Neural progenitor cell (in vitro differentiated cells): ENCODE measurements at regions not wholly inside any gene's neighbourhood (a gene's known extent, or its start where the extent isn't known, plus 50 kb on each side); places are given as distances from the start of the nearest gene placed in this dataset.

Source experiments
- DNase-seq: peaks from one replicate; pipeline ENCODE4 v3.0.0-alpha.2; 2016; ENCODE audit warnings: low spot score
- H2AFZ ChIP-seq: fragments of 200-600 bp; sonication (generic); replicated peaks from 2 replicates; pipeline ENCODE4 v1.6.1; 2016; ENCODE audit warnings: antibody characterized with exemption
- H3F3A ChIP-seq: fragments of 200-600 bp; sonication (generic); 2 replicates; pipeline ENCODE4 v1.6.1; 2016; ENCODE audit warnings: antibody characterized with exemption, low read depth
- H3K27ac ChIP-seq: fragments of 200-600 bp; sonication (generic); 2 replicates; pipeline ENCODE4 v1.5.1; 2016; ENCODE audit warnings: mild to moderate bottlenecking
- H3K27me3 ChIP-seq: fragments of 200-600 bp; sonication (generic); 2 replicates; pipeline ENCODE4 v1.6.1; 2016; ENCODE audit warnings: mild to moderate bottlenecking, moderate library complexity
- H3K36me3 ChIP-seq: fragments of 200-600 bp; sonication (generic); 2 replicates; pipeline ENCODE4 v1.5.1; 2016
- H3K4me1 ChIP-seq: fragments of 200-600 bp; sonication (generic); 2 replicates; pipeline ENCODE4 v1.6.1; 2016; ENCODE audit warnings: mixed run types
- H3K4me2 ChIP-seq: fragments of 200-600 bp; sonication (generic); 2 replicates; pipeline ENCODE4 v1.6.1; 2016
- H3K4me3 ChIP-seq: fragments of 200-600 bp; sonication (generic); 2 replicates; pipeline ENCODE4 v1.5.1; 2016
- H3K79me2 ChIP-seq: fragments of 200-600 bp; sonication (generic); 2 replicates; pipeline ENCODE4 v1.6.1; 2016; ENCODE audit warnings: low read depth
- H3K9ac ChIP-seq: fragments of 200-600 bp; sonication (generic); 2 replicates; pipeline ENCODE4 v1.6.1; 2016
- H3K9me3 ChIP-seq: fragments of 200-600 bp; sonication (generic); 2 replicates; pipeline ENCODE4 v1.5.1; 2016; ENCODE audit warnings: low read depth
- H4K20me1 ChIP-seq: fragments of 200-600 bp; sonication (generic); 2 replicates; pipeline ENCODE4 v1.6.1; 2016; ENCODE audit warnings: low read depth
- H3K27ac Mint-ChIP-seq: 3 replicates; pipeline ENCODE4 v1.8.0; 2021; ENCODE audit warnings: mixed read lengths
- H3K27me3 Mint-ChIP-seq: 2 replicates; pipeline ENCODE4 v1.8.0; 2022; ENCODE audit warnings: low read depth, mild to moderate bottlenecking, inconsistent platforms, moderate library complexity, mixed read lengths; ENCODE audit not compliant: insufficient read depth
- H3K36me3 Mint-ChIP-seq: 3 replicates; pipeline ENCODE4 v1.8.0; 2021; ENCODE audit warnings: mixed read lengths
- H3K4me1 Mint-ChIP-seq: 3 replicates; pipeline ENCODE4 v1.8.0; 2021; ENCODE audit warnings: mixed read lengths
- H3K4me3 Mint-ChIP-seq: 3 replicates; pipeline ENCODE4 v1.8.0; 2021; ENCODE audit warnings: mild to moderate bottlenecking, moderate library complexity, mixed read lengths
- H3K9me3 Mint-ChIP-seq: 3 replicates; pipeline ENCODE4 v1.8.0; 2020; ENCODE audit warnings: mixed read lengths
- EZH2 ChIP-seq: fragments of 200-600 bp; sonication (generic); IDR thresholded peaks from 2 replicates; pipeline ENCODE4 v1.6.1; 2017; ENCODE audit warnings: antibody characterized with exemption, mild to moderate bottlenecking, moderate library complexity
- EZH2phosphoT487 ChIP-seq: fragments of 200-600 bp; sonication (generic); IDR thresholded peaks from 2 replicates; pipeline ENCODE4 v1.6.1; 2017; ENCODE audit warnings: antibody characterized with exemption
- TF ChIP-seq, protein P1 (sequence below): fragments of 200-600 bp; sonication (generic); IDR thresholded peaks from 2 replicates; pipeline ENCODE4 v1.5.1; 2017; ENCODE audit warnings: antibody characterized with exemption, mild to moderate bottlenecking

DNA sequence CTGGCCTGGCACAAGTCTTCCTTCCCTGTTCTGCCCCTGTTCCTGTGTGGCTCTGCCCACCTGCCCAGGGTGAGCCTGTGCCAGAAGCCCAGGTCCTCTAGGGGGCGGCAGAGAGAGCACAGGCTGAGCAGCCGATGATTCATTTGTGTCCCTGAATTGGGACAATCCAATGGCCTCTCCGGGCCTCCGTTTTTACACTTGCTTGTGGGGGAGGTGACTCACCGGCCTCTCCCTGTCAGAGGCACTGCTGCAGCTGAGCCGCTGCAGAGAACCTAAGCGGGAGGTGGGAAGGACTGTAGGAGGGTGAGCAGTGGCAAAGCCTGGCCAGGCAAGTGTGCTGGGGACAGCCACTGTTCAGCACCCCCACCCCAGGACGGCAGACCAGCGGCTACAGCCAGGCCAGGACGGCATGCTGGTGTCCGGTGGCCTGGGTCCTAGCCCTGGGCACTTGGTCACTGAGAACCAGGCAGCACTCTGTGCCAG, 65.2 kb upstream of the LMO1 start:
- H3K27me3 Mint-ChIP-seq = peaks cover 19% of the 10 kb centered on the region
- Histone ChIP-seq H3K4me2 (peak overlapping the region; percentile 53), H3K4me1 (peaks cover 65% of the 10 kb centered on the region), H3K36me3 (no peaks in the 10 kb centered on the region), H3F3A (peaks cover 28% of the 10 kb centered on the region), H3K27me3 (no peaks in the 10 kb centered on the region), H3K27ac (no peak overlapping the region), H3K79me2 (no peaks in the 10 kb centered on the region), H3K4me3 (no peak overlapping the region), H2AFZ (no peak overlapping the region), H3K9ac (no peak overlapping the region), H3K9me3 (no peaks in the 10 kb centered on the region), H4K20me1 (peaks cover 3% of the 10 kb centered on the region)
- peak; percentile 95 for DNase-seq
- TF ChIP-seq EZH2phosphoT487 (no peak), EZH2 (no peak)
- TF ChIP-seq, protein P1, sequence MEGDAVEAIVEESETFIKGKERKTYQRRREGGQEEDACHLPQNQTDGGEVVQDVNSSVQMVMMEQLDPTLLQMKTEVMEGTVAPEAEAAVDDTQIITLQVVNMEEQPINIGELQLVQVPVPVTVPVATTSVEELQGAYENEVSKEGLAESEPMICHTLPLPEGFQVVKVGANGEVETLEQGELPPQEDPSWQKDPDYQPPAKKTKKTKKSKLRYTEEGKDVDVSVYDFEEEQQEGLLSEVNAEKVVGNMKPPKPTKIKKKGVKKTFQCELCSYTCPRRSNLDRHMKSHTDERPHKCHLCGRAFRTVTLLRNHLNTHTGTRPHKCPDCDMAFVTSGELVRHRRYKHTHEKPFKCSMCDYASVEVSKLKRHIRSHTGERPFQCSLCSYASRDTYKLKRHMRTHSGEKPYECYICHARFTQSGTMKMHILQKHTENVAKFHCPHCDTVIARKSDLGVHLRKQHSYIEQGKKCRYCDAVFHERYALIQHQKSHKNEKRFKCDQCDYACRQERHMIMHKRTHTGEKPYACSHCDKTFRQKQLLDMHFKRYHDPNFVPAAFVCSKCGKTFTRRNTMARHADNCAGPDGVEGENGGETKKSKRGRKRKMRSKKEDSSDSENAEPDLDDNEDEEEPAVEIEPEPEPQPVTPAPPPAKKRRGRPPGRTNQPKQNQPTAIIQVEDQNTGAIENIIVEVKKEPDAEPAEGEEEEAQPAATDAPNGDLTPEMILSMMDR = peak; percentile 96
- no peaks in the 10 kb centered on the region for H3K36me3 Mint-ChIP-seq
- H3K4me1 Mint-ChIP-seq = peaks cover 63% of the 10 kb centered on the region
- H3K4me3 Mint-ChIP-seq = peak overlapping the region; percentile 69
- no peaks in the 10 kb centered on the region for H3K9me3 Mint-ChIP-seq
- peak overlapping the region; percentile 95 for H3K27ac Mint-ChIP-seq

GRCh38 chr11:8328231-8328794, 64.6 kb upstream of the LMO1 start:
- H3K4me1 Mint-ChIP-seq = peaks cover 58% of the 10 kb centered on the region
- Histone ChIP-seq H3K4me3 (no peak overlapping the region), H3K9me3 (no peaks in the 10 kb centered on the region), H3K4me1 (peaks cover 60% of the 10 kb centered on the region), H4K20me1 (no peaks in the 10 kb centered on the region), H3K4me2 (no peak overlapping the region), H3K9ac (no peak overlapping the region), H3K79me2 (no peaks in the 10 kb centered on the region), H3K36me3 (no peaks in the 10 kb centered on the region), H3K27ac (no peak overlapping the region), H3F3A (peaks cover 22% of the 10 kb centered on the region), H2AFZ (no peak overlapping the region), H3K27me3 (no peaks in the 10 kb centered on the region)
- no peaks in the 10 kb centered on the region for H3K36me3 Mint-ChIP-seq
- H3K27ac Mint-ChIP-seq = no peak overlapping the region
- H3K27me3 Mint-ChIP-seq = peaks cover 19% of the 10 kb centered on the region
- H3K4me3 Mint-ChIP-seq = no peak overlapping the region
- TF ChIP-seq, protein P1 = no peak
- no peak for TF ChIP-seq EZH2phosphoT487
- TF ChIP-seq EZH2 = no peak
- DNase-seq = no peak
- no peaks in the 10 kb centered on the region for H3K9me3 Mint-ChIP-seq

DNA sequence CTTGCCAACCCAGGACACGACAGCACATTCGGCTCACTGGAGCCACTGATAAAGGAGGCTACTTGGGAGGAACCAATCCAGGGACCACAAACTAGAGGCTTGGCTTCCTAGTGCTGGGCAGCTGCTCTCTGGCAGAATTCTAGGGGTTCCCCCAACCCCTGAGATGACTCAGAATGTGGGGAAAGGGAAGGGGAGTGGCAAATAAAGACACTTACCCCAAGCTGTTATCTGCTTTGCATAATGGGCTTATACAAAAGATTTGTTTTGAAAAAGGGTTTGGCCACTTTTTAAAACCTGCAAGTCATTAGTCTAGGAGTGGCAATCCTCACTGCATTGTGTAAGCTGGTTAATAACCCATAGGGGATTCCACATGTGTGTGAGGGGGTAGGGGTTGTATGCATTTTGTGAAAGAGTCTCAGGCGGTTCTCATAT, 64.1 kb upstream of the LMO1 start:
- TF ChIP-seq, protein P1 = no peak
- TF ChIP-seq EZH2phosphoT487 (no peak), EZH2 (no peak)
- peaks cover 52% of the 10 kb centered on the region for H3K4me1 Mint-ChIP-seq
- no peak overlapping the region for H2AFZ ChIP-seq

More for the DNA sequence above, 64.1 kb upstream of the LMO1 start:
- Mint-ChIP-seq H3K9me3 (peaks cover under 1% of the 10 kb centered on the region), H3K27me3 (peaks cover 15% of the 10 kb centered on the region), H3K36me3 (no peaks in the 10 kb centered on the region), H3K4me3 (no peak overlapping the region), H3K27ac (no peak overlapping the region)
- peaks cover 54% of the 10 kb centered on the region for H3K4me1 ChIP-seq
- H3K36me3 ChIP-seq = no peaks in the 10 kb centered on the region
- H3K4me2 ChIP-seq = no peak overlapping the region
- no peaks in the 10 kb centered on the region for H3K9me3 ChIP-seq
- no peaks in the 10 kb centered on the region for H3K79me2 ChIP-seq
- H3K27ac ChIP-seq = no peak overlapping the region
- no peak overlapping the region for H3K9ac ChIP-seq
- no peak overlapping the region for H3K4me3 ChIP-seq
- no peaks in the 10 kb centered on the region for H4K20me1 ChIP-seq
- no peak for DNase-seq
- H3K27me3 ChIP-seq = no peaks in the 10 kb centered on the region
- peaks cover 17% of the 10 kb centered on the region for H3F3A ChIP-seq
